ENCODE measurements at regions not wholly inside any gene's neighbourhood (a gene's known extent, or its start where the extent isn't known, plus 50 kb on each side); places are given as distances from the start of the nearest gene placed in this dataset.

GRCh38 chr4:103450693-103451092 lies 252.6 kb upstream of the CENPE start:
- H3K27ac ChIP-seq: no peak overlapping the region
- WGBS, 2 donors (ENCODE audit: low coverage in 1 of 2): 75 to 83% methylated on average over 2 of the region's 2 CpGs
- H3K27me3 ChIP-seq: no peaks in the 10 kb centered on the region
- intact Hi-C loops (cut with DNase I; ENCODE audit: low total_unique reads): no loop called here
- TF ChIP-seq EP300 (IDR thresholded peaks at IDR 0.05; ENCODE audit: low read depth) (no peak), POLR2AphosphoS5 (IDR thresholded peaks at IDR 0.05) (no peak), CTCF (IDR thresholded peaks at IDR 0.05) (no peak), POLR2A (IDR thresholded peaks at IDR 0.05) (no peak)
- in situ Hi-C loops (cut with MboI; ENCODE audit: low pct_ligation_motif_present in 1 of 4, low pct_unique_long_range_greater_than_20kb in 1 of 4, low sequenced_read_pairs in 3 of 4): no loop called here
- DNase-seq: no peak
- H3K4me3 ChIP-seq: no peak overlapping the region
- H3K9me3 ChIP-seq: no peaks in the 10 kb centered on the region
- H3K36me3 ChIP-seq: no peaks in the 10 kb centered on the region
- H3K4me1 ChIP-seq: no peaks in the 10 kb centered on the region

GRCh38 chr4:103449296-103450023 lies 251.3 kb upstream of the CENPE start:
- intact Hi-C loops (cut with DNase I; ENCODE audit: low total_unique reads) (no loop called here), in situ Hi-C loops (cut with MboI; ENCODE audit: low pct_ligation_motif_present in 1 of 4, low pct_unique_long_range_greater_than_20kb in 1 of 4, low sequenced_read_pairs in 3 of 4) (no loop called here)
- H3K27me3 ChIP-seq: no peaks in the 10 kb centered on the region
- H3K4me1 ChIP-seq: no peaks in the 10 kb centered on the region
- WGBS, 2 donors (ENCODE audit: low coverage in 1 of 2): 75% methylated on average over 1 to 2 of the region's 2 CpGs
- H3K9me3 ChIP-seq: no peaks in the 10 kb centered on the region
- no peak overlapping the region for H3K27ac ChIP-seq
- no peaks in the 10 kb centered on the region for H3K36me3 ChIP-seq
- TF ChIP-seq EP300 (IDR thresholded peaks at IDR 0.05; ENCODE audit: low read depth) (no peak), POLR2AphosphoS5 (IDR thresholded peaks at IDR 0.05) (no peak), POLR2A (IDR thresholded peaks at IDR 0.05) (no peak), CTCF (IDR thresholded peaks at IDR 0.05) (no peak)
- DNase-seq: no peak
- no peak overlapping the region for H3K4me3 ChIP-seq

- Histone ChIP-seq H3K4me3 (no peak overlapping the region), H3K27ac (no peak overlapping the region), H3K9me3 (no peaks in the 10 kb centered on the region), H3K4me1 (no peaks in the 10 kb centered on the region), H3K27me3 (no peaks in the 10 kb centered on the region), H3K36me3 (no peaks in the 10 kb centered on the region)
- intact Hi-C loops (cut with DNase I; ENCODE audit: low total_unique reads): no loop called here
- TF ChIP-seq POLR2AphosphoS5 (IDR thresholded peaks at IDR 0.05): no peak
- no peak for TF ChIP-seq CTCF (IDR thresholded peaks at IDR 0.05)
- TF ChIP-seq EP300 (IDR thresholded peaks at IDR 0.05; ENCODE audit: low read depth): no peak
- TF ChIP-seq POLR2A (IDR thresholded peaks at IDR 0.05): no peak
- DNase-seq: no peak
- 65 to 78% methylated on average over 1 of the region's 1 CpG for WGBS, 2 donors (ENCODE audit: low coverage in 1 of 2)
- in situ Hi-C loops (cut with MboI; ENCODE audit: low pct_ligation_motif_present in 1 of 4, low pct_unique_long_range_greater_than_20kb in 1 of 4, low sequenced_read_pairs in 3 of 4): no loop called here
These were observed 247.2 kb upstream of the CENPE start for GRCh38 chr4:103445377-103445776.

- Histone ChIP-seq H3K27me3 (no peaks in the 10 kb centered on the region), H3K4me1 (no peaks in the 10 kb centered on the region), H3K36me3 (no peaks in the 10 kb centered on the region), H3K27ac (no peak overlapping the region), H3K4me3 (no peak overlapping the region), H3K9me3 (no peaks in the 10 kb centered on the region)
- TF ChIP-seq POLR2AphosphoS5 (IDR thresholded peaks at IDR 0.05): no peak
- TF ChIP-seq POLR2A (IDR thresholded peaks at IDR 0.05): no peak
- no peak for TF ChIP-seq CTCF (IDR thresholded peaks at IDR 0.05)
- in situ Hi-C loops (cut with MboI; ENCODE audit: low pct_ligation_motif_present in 1 of 4, low pct_unique_long_range_greater_than_20kb in 1 of 4, low sequenced_read_pairs in 3 of 4) (no loop called here), intact Hi-C loops (cut with DNase I; ENCODE audit: low total_unique reads) (no loop called here)
- no peak for DNase-seq
- WGBS, 2 donors (ENCODE audit: low coverage in 1 of 2): 43 to 47% methylated on average over 3 of the region's 3 CpGs
These were observed 245.2 kb upstream of the CENPE start for GRCh38 chr4:103443324-103443723.

All from transverse colon (tissue), 4 donors.